Stimulated activated CD4-positive, alpha-beta T cell treated with anti-CD3 and anti-CD28 coated beads, Interleukin-12 subunit alpha, Interleukin-12 subunit beta, amount 100 ng/mL, for 4 hours (primary cell): ENCODE measurements at regions not wholly inside any gene's neighbourhood (a gene's known extent, or its start where the extent isn't known, plus 50 kb on each side); places are given as distances from the start of the nearest gene placed in this dataset.

ENCODE experiments used
- DNase-seq: peaks from one replicate; pipeline ENCODE4 v3.0.0-alpha.2; 2020

GRCh38 chr16:5379954-5380353 is 282.4 kb upstream of the EEF2KMT start:
- DNase-seq = no peak

GRCh38 chr16:5378531-5378930 is 280.9 kb upstream of the EEF2KMT start:
- DNase-seq = no peak

- no peak for DNase-seq
These were observed 279.8 kb upstream of the EEF2KMT start for GRCh38 chr16:5377280-5377898.

- DNase-seq = no peak
These were observed 276.6 kb upstream of the EEF2KMT start for GRCh38 chr16:5374184-5374583.

- no peak for DNase-seq
These were observed 270.4 kb upstream of the EEF2KMT start for GRCh38 chr16:5367951-5368350.

GRCh38 chr16:5366126-5366525 is 268.5 kb upstream of the EEF2KMT start:
- DNase-seq = no peak

- no peak for DNase-seq
These were observed 266.6 kb upstream of the EEF2KMT start for GRCh38 chr16:5364186-5364585.

- DNase-seq = no peak
These were observed 263.7 kb upstream of the EEF2KMT start for GRCh38 chr16:5361322-5361721.

- DNase-seq = no peak
These were observed 257.1 kb upstream of the EEF2KMT start for GRCh38 chr16:5354645-5355044.

- DNase-seq = no peak
These were observed 252.3 kb upstream of the EEF2KMT start for GRCh38 chr16:5349670-5350517.

GRCh38 chr16:5349101-5349500 is 251.5 kb upstream of the EEF2KMT start:
- DNase-seq = no peak

GRCh38 chr16:5347561-5347960 is 250.0 kb upstream of the EEF2KMT start:
- DNase-seq = no peak

- no peak for DNase-seq
These were observed 239.3 kb upstream of the EEF2KMT start for GRCh38 chr16:5336941-5337340.

GRCh38 chr16:5333991-5334390 is 236.4 kb upstream of the EEF2KMT start:
- DNase-seq = no peak

GRCh38 chr16:5333126-5333525 is 235.5 kb upstream of the EEF2KMT start:
- DNase-seq = no peak

- DNase-seq = no peak
These were observed 232.5 kb upstream of the EEF2KMT start for GRCh38 chr16:5330058-5330457.

GRCh38 chr16:5328546-5328945 is 231.0 kb upstream of the EEF2KMT start:
- DNase-seq = no peak

GRCh38 chr16:5326395-5326794 is 228.8 kb upstream of the EEF2KMT start:
- DNase-seq = no peak

- DNase-seq = no peak
These were observed 228.3 kb upstream of the EEF2KMT start for GRCh38 chr16:5325932-5326331.

- DNase-seq = no peak
These were observed 225.9 kb upstream of the EEF2KMT start for GRCh38 chr16:5323284-5324141.

GRCh38 chr16:5321930-5322329 is 224.3 kb upstream of the EEF2KMT start:
- DNase-seq = no peak

- DNase-seq = no peak
These were observed 222.2 kb upstream of the EEF2KMT start for GRCh38 chr16:5319799-5320198.

- no peak for DNase-seq
These were observed 218.3 kb upstream of the EEF2KMT start for GRCh38 chr16:5315914-5316313.

GRCh38 chr16:5314377-5314776 is 216.8 kb upstream of the EEF2KMT start:
- DNase-seq = no peak
